GM12878 (cell line): ENCODE measurements at regions not wholly inside any gene's neighbourhood (a gene's known extent, or its start where the extent isn't known, plus 50 kb on each side); places are given as distances from the start of the nearest gene placed in this dataset.

ENCODE experiments used
- ATAC-seq: fragments of 200-7000 bp; cut with Tn5 transposase; 3 replicates; pipeline ENCODE4 v1.9.1; 2020; ENCODE audit warnings: mild to moderate bottlenecking, moderate library complexity
- BruUV-seq: library from RNA; stranded (reverse); fragments of 400-500 nt; replicated peaks from 2 replicates; lab custom pipeline; 2021; lab: Mats Ljungman, UMichigan
- CTCF ChIA-PET: fragments of 300-600 bp; sonication (Branson Sonifier 250); formaldehyde crosslinking; extraction: SDS; loops from one replicate; lab custom pipeline; 2021; ENCODE audit warnings: inconsistent platforms; lab: Yijun Ruan, JAX
- POLR2A ChIA-PET: fragments of 350-600 bp; formaldehyde crosslinking; extraction: SDS; loops from one replicate; lab custom pipeline; 2021; ENCODE audit warnings: inconsistent platforms; lab: Charles Lee
- RAD21 ChIA-PET: fragments of 300-600 bp; sonication (Branson Sonifier 250); formaldehyde crosslinking; loops from one replicate; lab custom pipeline; 2023; ENCODE audit warnings: antibody characterized with exemption; ENCODE audit not compliant: unreplicated experiment; lab: Charles Lee
- SMC1A ChIA-PET: fragments of 300-600 bp; sonication (Branson Sonifier 250); formaldehyde crosslinking; loops from one replicate; lab custom pipeline; 2023; ENCODE audit not compliant: unreplicated experiment, uncharacterized antibody; lab: Charles Lee
- DNase-seq: peaks from one replicate; pipeline ENCODE4 v3.0.0-alpha.2; 2011; ENCODE audit warnings: low read depth, low spot score
- FAIRE-seq: peaks from 3 replicates; lab custom pipeline; 2011; peaks lifted over from hg19 to GRCh38; lab: Jason Lieb, UNC
- H2AFZ ChIP-seq: 2 replicates; pipeline ENCODE4 v1.6.0; 2011; ENCODE audit warnings: low read depth, low read length, control low read depth; ENCODE audit not compliant: control insufficient read depth
- H3K27ac ChIP-seq: 2 replicates; pipeline ENCODE4 v1.5.1; 2011; ENCODE audit warnings: control low read depth; ENCODE audit not compliant: control insufficient read depth, insufficient read depth
- H3K27me3 ChIP-seq, 2 experiments: replicated peaks in 1 of 2; 2 replicates each; pipeline versions ENCODE4 v1.6.0 to v1.6.1; 2011; ENCODE audit warnings: low read length in 1 of 2; ENCODE audit not compliant: control insufficient read depth in 2 of 2, insufficient read depth in 2 of 2
- H3K36me3 ChIP-seq, 2 experiments: 2 replicates each; pipeline ENCODE4 v1.5.1; 2011; ENCODE audit warnings: low read length in 1 of 2; ENCODE audit not compliant: control insufficient read depth in 2 of 2, insufficient read depth in 2 of 2
- H3K4me1 ChIP-seq: 2 replicates; pipeline ENCODE4 v1.6.1; 2011; ENCODE audit warnings: mild to moderate bottlenecking, low read length, moderate library complexity, mixed read lengths; ENCODE audit not compliant: control insufficient read depth, insufficient read depth
- H3K4me2 ChIP-seq: 2 replicates; pipeline ENCODE4 v1.6.0; 2011; ENCODE audit warnings: control low read depth; ENCODE audit not compliant: control insufficient read depth, insufficient read depth
- H3K4me3 ChIP-seq: fragments of 200-600 bp; sonication (generic); 2 replicates; pipeline ENCODE4 v1.5.1; 2016
- H3K79me2 ChIP-seq: 2 replicates; pipeline ENCODE4 v1.6.0; 2011; ENCODE audit warnings: low read length; ENCODE audit not compliant: control insufficient read depth, insufficient read depth
- H3K9ac ChIP-seq: 2 replicates; pipeline ENCODE4 v1.8.0; 2011; ENCODE audit warnings: low read length, control low read depth, mixed read lengths; ENCODE audit not compliant: control insufficient read depth, insufficient read depth
- H3K9me3 ChIP-seq: replicated peaks from 3 replicates; pipeline ENCODE4 v1.5.1; 2011; ENCODE audit warnings: mild to moderate bottlenecking, low read length; ENCODE audit not compliant: control insufficient read depth, insufficient read depth
- H4K20me1 ChIP-seq: 2 replicates; pipeline ENCODE4 v1.6.0; 2011; ENCODE audit not compliant: control insufficient read depth, insufficient read depth
- ASH2L ChIP-seq: fragments of 300-600, 200-600 bp; sonication (generic); IDR thresholded peaks from 2 replicates; pipeline ENCODE4 v1.6.1; 2017; ENCODE audit warnings: low read depth, mild to moderate bottlenecking, borderline replicate concordance
- EP300 ChIP-seq, 2 experiments: fragments of 150-350 bp in 1 of 2; IDR thresholded peaks; 2 replicates each; pipeline ENCODE4 v1.6.1; 2011 to 2012; ENCODE audit warnings: low read depth in 2 of 2, low read length in 2 of 2, borderline replicate concordance in 1 of 2, improper control_type of control experiment in 1 of 2, inconsistent platforms in 1 of 2; ENCODE audit not compliant: control insufficient read depth in 1 of 2
- FOS ChIP-seq: IDR thresholded peaks from 3 replicates; pipeline ENCODE4 v1.6.1; 2011; ENCODE audit warnings: borderline replicate concordance; ENCODE audit not compliant: insufficient read length; ENCODE audit errors: extremely low read depth
- HSF1 ChIP-seq: fragments of 150-350 bp; IDR thresholded peaks from 2 replicates; pipeline ENCODE4 v1.6.1; 2014; ENCODE audit warnings: mild to moderate bottlenecking, low read depth, low read length
- KDM1A ChIP-seq: fragments of 200-600 bp; sonication (generic); IDR thresholded peaks from 2 replicates; pipeline ENCODE4 v1.6.1; 2016; ENCODE audit warnings: borderline replicate concordance
- NBN ChIP-seq: fragments of 450-650 bp; IDR thresholded peaks from 2 replicates; pipeline ENCODE4 v1.6.1; 2016
- NFYB ChIP-seq: IDR thresholded peaks from 2 replicates; pipeline ENCODE4 v1.6.1; 2011; ENCODE audit warnings: low read depth, mild to moderate bottlenecking, low read length, improper control_type of control experiment, moderate library complexity; ENCODE audit not compliant: insufficient read depth
- SREBF2 ChIP-seq: IDR thresholded peaks from 2 replicates; pipeline ENCODE4 v1.6.1; 2012; ENCODE audit warnings: mild to moderate bottlenecking, low read length
- TAF1 ChIP-seq: IDR thresholded peaks from 2 replicates; pipeline ENCODE4 v1.6.1; 2011; ENCODE audit warnings: mild to moderate bottlenecking, low read depth, low read length, borderline replicate concordance
- TARDBP ChIP-seq: IDR thresholded peaks from 2 replicates; pipeline ENCODE4 v1.6.1; 2016; ENCODE audit warnings: borderline replicate concordance
- ZBTB33 ChIP-seq: fragments of 450-650 bp; IDR thresholded peaks from 2 replicates; pipeline ENCODE4 v1.6.1; 2017; ENCODE audit warnings: mild to moderate bottlenecking
- ZNF622 ChIP-seq: fragments of 450-650 bp; IDR thresholded peaks from 2 replicates; pipeline ENCODE4 v1.6.1; 2017; ENCODE audit warnings: mild to moderate bottlenecking, inconsistent platforms
- WGBS: methylation state at CpG from one replicate; pipeline ENCODE4 v1.1.6; 2016; ENCODE audit warnings: low lambda C conversion rate; ENCODE audit not compliant: insufficient replicate concordance, insufficient coverage; ENCODE audit errors: missing lambda C conversion rate; 5-methylcytosine and 5-hydroxymethylcytosine counted together
- in situ Hi-C: fragments of 300-500 bp; cut with MboI; formaldehyde crosslinking; loops from 9 replicates; pipeline ENCODE4 v1.14.3; 2018; ENCODE audit warnings: mixed read lengths
- intact Hi-C: fragments of 100-400 bp; cut with micrococcal nuclease; formaldehyde crosslinking; loops from one replicate; pipeline ENCODE4 v1.14.2; 2022; ENCODE audit not compliant: unreplicated experiment
- TF ChIP-seq, protein P1 (sequence below): fragments of 450-650 bp; IDR thresholded peaks from 2 replicates; pipeline ENCODE4 v1.6.1; 2018; ENCODE audit warnings: mild to moderate bottlenecking, low read depth, moderate library complexity; ENCODE audit not compliant: partially characterized antibody
- TF ChIP-seq, protein P2 (sequence below): fragments of 450-650 bp; IDR thresholded peaks from 2 replicates; pipeline ENCODE4 v1.6.1; 2017; ENCODE audit warnings: mild to moderate bottlenecking, low read depth, inconsistent platforms; ENCODE audit not compliant: poor library complexity, severe bottlenecking

GRCh38 chr9:113658545-113658895 lies 195.0 kb downstream of the RGS3 start (continued):
- TF ChIP-seq HSF1 (no peak), ZBTB33 (no peak)

DNA sequence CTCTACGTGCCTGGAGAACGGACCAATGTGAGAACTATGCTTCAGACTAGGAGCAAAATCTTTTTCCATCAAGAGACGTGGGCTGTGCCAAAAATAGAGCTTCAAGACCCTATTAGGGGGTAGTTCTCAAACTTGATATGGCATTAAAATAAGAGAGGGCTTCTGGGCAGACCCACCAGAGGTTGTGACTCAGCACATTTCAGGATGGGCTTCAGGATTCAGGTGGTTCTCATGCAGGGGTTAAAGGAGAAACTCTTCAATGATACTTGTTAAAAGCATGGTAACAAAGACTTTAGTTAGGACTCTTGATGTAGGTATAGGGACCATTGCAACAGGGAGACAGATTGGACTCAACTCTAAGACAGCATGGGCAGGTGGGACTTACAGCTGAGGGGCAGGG lies 195.5 kb downstream of the RGS3 start:
- ATAC-seq = no peak
- no peak for FAIRE-seq
- RAD21 ChIA-PET = interaction anchor here (1.5 to 8.0 kb wide), 9 partner anchors 68 to 437 kb away, joined by 3 to 290 read pairs (median 11); partner anchors contain the start of genes ALAD, C9orf43, CDC26 and POLE3
- no peak overlapping the region for H3K4me3 ChIP-seq
- no TSS peak for BruUV-seq
- no peaks in the 10 kb centered on the region for H3K9me3 ChIP-seq
- no peaks in the 10 kb centered on the region for H3K79me2 ChIP-seq
- peaks cover 0 to 1% of the 10 kb centered on the region in 2 experiments; a peak in 1 of 4 replicates for H3K27me3 ChIP-seq
- CTCF ChIA-PET = interaction anchor here (0.9 to 12.2 kb wide), 22 partner anchors 8 to 547 kb away, joined by 3 to 565 read pairs (median 8); partner anchors contain the start of genes ALAD, CDC26 and PRPF4
- SMC1A ChIA-PET = interaction anchor here (1.0 to 11.0 kb wide), 13 partner anchors 7 to 385 kb away, joined by 3 to 270 read pairs (median 15); partner anchors contain the start of genes C9orf43, CDC26, POLE3 and PRPF4
- no peaks in the 10 kb centered on the region for H3K36me3 ChIP-seq
- no peaks in the 10 kb centered on the region for H4K20me1 ChIP-seq
- no peak overlapping the region for H3K9ac ChIP-seq
- intact Hi-C loops = loop anchor here (2.0 to 10.0 kb wide), 3 partner anchors 258 to 734 kb away; partner anchors contain the start of gene ALAD
- no peak overlapping the region for H2AFZ ChIP-seq
- H3K4me2 ChIP-seq = no peak overlapping the region
- in situ Hi-C loops = loop anchor here (5.0 kb wide), 4 partner anchors 62 to 387 kb away; no protein-coding TSS in a partner anchor
- 13% methylated on average over 3 of the region's 3 CpGs for WGBS
- DNase-seq = no peak
- no peak overlapping the region for H3K27ac ChIP-seq
- POLR2A ChIA-PET = no interaction called here
- no peaks in the 10 kb centered on the region for H3K4me1 ChIP-seq
- TF ChIP-seq TAF1 (no peak), TARDBP (no peak), SREBF2 (no peak), ZNF622 (no peak), NFYB (no peak), EP300 (IDR thresholded peaks at IDR 0.05; ENCODE audit: borderline replicate concordance in 1 of 2, control insufficient read depth in 1 of 2, low read depth in 2 of 2, low read length in 2 of 2) (no peak), NBN (no peak), ASH2L (no peak), KDM1A (no peak), FOS (no peak)
- TF ChIP-seq, protein P1, sequence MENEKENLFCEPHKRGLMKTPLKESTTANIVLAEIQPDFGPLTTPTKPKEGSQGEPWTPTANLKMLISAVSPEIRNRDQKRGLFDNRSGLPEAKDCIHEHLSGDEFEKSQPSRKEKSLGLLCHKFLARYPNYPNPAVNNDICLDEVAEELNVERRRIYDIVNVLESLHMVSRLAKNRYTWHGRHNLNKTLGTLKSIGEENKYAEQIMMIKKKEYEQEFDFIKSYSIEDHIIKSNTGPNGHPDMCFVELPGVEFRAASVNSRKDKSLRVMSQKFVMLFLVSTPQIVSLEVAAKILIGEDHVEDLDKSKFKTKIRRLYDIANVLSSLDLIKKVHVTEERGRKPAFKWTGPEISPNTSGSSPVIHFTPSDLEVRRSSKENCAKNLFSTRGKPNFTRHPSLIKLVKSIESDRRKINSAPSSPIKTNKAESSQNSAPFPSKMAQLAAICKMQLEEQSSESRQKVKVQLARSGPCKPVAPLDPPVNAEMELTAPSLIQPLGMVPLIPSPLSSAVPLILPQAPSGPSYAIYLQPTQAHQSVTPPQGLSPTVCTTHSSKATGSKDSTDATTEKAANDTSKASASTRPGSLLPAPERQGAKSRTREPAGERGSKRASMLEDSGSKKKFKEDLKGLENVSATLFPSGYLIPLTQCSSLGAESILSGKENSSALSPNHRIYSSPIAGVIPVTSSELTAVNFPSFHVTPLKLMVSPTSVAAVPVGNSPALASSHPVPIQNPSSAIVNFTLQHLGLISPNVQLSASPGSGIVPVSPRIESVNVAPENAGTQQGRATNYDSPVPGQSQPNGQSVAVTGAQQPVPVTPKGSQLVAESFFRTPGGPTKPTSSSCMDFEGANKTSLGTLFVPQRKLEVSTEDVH = no peak
- TF ChIP-seq, protein P2, sequence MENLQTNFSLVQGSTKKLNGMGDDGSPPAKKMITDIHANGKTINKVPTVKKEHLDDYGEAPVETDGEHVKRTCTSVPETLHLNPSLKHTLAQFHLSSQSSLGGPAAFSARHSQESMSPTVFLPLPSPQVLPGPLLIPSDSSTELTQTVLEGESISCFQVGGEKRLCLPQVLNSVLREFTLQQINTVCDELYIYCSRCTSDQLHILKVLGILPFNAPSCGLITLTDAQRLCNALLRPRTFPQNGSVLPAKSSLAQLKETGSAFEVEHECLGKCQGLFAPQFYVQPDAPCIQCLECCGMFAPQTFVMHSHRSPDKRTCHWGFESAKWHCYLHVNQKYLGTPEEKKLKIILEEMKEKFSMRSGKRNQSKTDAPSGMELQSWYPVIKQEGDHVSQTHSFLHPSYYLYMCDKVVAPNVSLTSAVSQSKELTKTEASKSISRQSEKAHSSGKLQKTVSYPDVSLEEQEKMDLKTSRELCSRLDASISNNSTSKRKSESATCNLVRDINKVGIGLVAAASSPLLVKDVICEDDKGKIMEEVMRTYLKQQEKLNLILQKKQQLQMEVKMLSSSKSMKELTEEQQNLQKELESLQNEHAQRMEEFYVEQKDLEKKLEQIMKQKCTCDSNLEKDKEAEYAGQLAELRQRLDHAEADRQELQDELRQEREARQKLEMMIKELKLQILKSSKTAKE = no peak
